Right lobe of liver (tissue), 6 donors: ENCODE measurements at regions not wholly inside any gene's neighbourhood (a gene's known extent, or its start where the extent isn't known, plus 50 kb on each side); places are given as distances from the start of the nearest gene placed in this dataset.

Experiments used
- ATAC-seq, 4 donors: fragments of 200-7000 bp; cut with Tn5 transposase; one replicate each; pipeline ENCODE4 v1.9.1; 2020; ENCODE audit warnings: mild to moderate bottlenecking in 4 of 4, moderate library complexity in 4 of 4
- DNase-seq, 3 donors: peaks; one replicate each; pipeline ENCODE4 v3.0.0-alpha.2; 2020
- H3K27ac ChIP-seq, 3 donors: fragments of 200-600 bp; one replicate each; pipeline ENCODE4 v1.8.0; 2022
- H3K27me3 ChIP-seq, 2 donors: fragments of 200-600 bp; one replicate each; pipeline ENCODE4 v1.8.0; 2022
- H3K36me3 ChIP-seq, 4 donors: fragments of 200-600 bp; sonication (generic) in 1 of 4; one replicate each; pipeline versions ENCODE4 v1.5.1 to v1.8.0; 2017 to 2022; ENCODE audit warnings: control low read depth in 1 of 4
- H3K4me1 ChIP-seq, 4 donors: fragments of 200-600 bp; sonication (generic) in 1 of 4; one replicate each; pipeline versions ENCODE4 v1.5.1 to v1.8.0; 2017 to 2022; ENCODE audit warnings: control low read depth in 1 of 4
- H3K4me3 ChIP-seq, 3 donors: fragments of 200-600 bp; one replicate each; pipeline ENCODE4 v1.8.0; 2022
- H3K9me3 ChIP-seq, 4 donors: fragments of 200-600 bp; sonication (generic) in 1 of 4; one replicate each; pipeline versions ENCODE4 v1.5.1 to v1.8.0; 2017 to 2022; ENCODE audit warnings: control low read depth in 1 of 4
- CTCF ChIP-seq, 4 donors: fragments of 200-600 bp in 3 of 4; fragments of 450-650 bp in 1 of 4; IDR thresholded peaks; one replicate each; pipeline versions ENCODE4 v1.5.1 to v1.8.0; 2016 to 2022; ENCODE audit warnings: antibody characterized with exemption in 4 of 4, mild to moderate bottlenecking in 2 of 4
- POLR2A ChIP-seq: fragments of 450-650 bp; IDR thresholded peaks from one replicate; pipeline ENCODE4 v1.6.1; 2017; ENCODE audit warnings: antibody characterized with exemption, mild to moderate bottlenecking
- WGBS: methylation state at CpG from one replicate; pipeline ENCODE4 v1.1.6; 2018; ENCODE audit warnings: low coverage, low lambda C conversion rate; ENCODE audit not compliant: insufficient coverage; ENCODE audit errors: missing lambda C conversion rate; 5-methylcytosine and 5-hydroxymethylcytosine counted together
- intact Hi-C, 2 donors: fragments of 100-400 bp; cut with DNase I; formaldehyde crosslinking; loops; one replicate each; pipeline versions ENCODE4 v1.11.2 to v1.14.1; 2022
- donor health status: DM: no; HTN: yes; CAD: no.
- donor health status: DM: no; HTN: no; CAD: no.
- donor health status: DM: no; HTN: no; CAD: no.
- donor health status: DM: no; HTN: yes; CAD: no.
- donor health status: DM: no; HTN: yes; CAD: no.

- 47% methylated on average over 8 of the region's 11 CpGs for WGBS
- Histone ChIP-seq H3K27me3 (no peaks in the 10 kb centered on the region), H3K36me3 (no peaks in the 10 kb centered on the region), H3K9me3 (no peaks in the 10 kb centered on the region), H3K4me1 (no peaks in the 10 kb centered on the region), H3K27ac (no peak overlapping the region), H3K4me3 (no peak overlapping the region)
- no peak for ATAC-seq
- intact Hi-C loops = no loop called here
- no peak for DNase-seq
- TF ChIP-seq POLR2A = no peak
- TF ChIP-seq CTCF (IDR thresholded peaks at IDR 0.05) = no peak
Measured at GRCh38 chr2:59413751-59414570, 1139.5 kb downstream of the BCL11A start.

DNA sequence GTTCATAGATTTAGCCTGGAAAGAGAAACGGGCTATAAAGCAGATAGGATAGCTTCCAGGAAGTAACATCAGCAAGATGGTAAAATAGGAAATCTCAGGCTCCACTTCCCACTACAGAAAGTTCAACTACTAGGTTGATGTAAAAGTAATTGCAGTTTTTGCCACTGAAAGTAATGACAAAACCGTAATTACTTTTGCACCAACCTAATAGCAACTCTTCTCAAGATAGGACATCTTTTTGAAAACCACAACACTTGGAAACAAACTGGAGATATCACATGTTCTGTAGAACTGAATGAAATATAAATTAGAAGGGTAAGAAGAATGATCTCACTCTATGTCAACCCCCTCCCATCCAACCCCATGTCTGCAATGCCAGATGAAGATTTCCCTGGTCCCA lies 1154.3 kb downstream of the BCL11A start:
- TF ChIP-seq CTCF (IDR thresholded peaks at IDR 0.05) (no peak), POLR2A (no peak)
- Histone ChIP-seq H3K9me3 (no peaks in the 10 kb centered on the region), H3K27me3 (no peaks in the 10 kb centered on the region), H3K27ac (no peak overlapping the region), H3K4me3 (no peak overlapping the region), H3K4me1 (no peaks in the 10 kb centered on the region), H3K36me3 (no peaks in the 10 kb centered on the region)
- WGBS = 78% methylated on average over 2 of the region's 2 CpGs
- no peak for DNase-seq
- intact Hi-C loops = no loop called here
- ATAC-seq = no peak

DNA sequence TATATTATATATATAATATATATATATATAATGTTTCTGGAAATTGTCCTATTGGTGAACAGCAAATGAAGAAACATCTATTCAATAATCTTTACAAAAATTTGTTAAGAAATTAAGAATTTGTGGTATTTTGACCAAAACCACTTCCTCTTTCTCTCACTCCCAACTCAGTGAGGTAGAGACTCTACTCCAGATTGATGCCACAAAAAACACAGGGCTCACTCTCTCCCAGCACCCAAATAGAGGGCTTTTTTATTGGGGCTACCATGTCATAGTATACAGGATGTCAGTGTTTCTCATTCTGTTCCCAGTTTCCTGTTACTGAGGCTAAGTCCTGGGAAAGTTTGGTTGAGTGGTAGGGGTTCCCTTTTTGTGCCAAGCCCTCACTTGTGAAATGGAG lies 1155.4 kb downstream of the BCL11A start:
- Histone ChIP-seq H3K36me3 (no peaks in the 10 kb centered on the region), H3K9me3 (no peaks in the 10 kb centered on the region), H3K27me3 (no peaks in the 10 kb centered on the region), H3K4me3 (no peak overlapping the region), H3K4me1 (no peaks in the 10 kb centered on the region), H3K27ac (no peak overlapping the region)
- TF ChIP-seq POLR2A = no peak
- no peak for TF ChIP-seq CTCF (IDR thresholded peaks at IDR 0.05)
- intact Hi-C loops = no loop called here
- ATAC-seq = no peak
- no peak for DNase-seq

GRCh38 chr2:59395119-59395518 lies 1154.0 kb upstream of the FANCL start:
- intact Hi-C loops = no loop called here

More at GRCh38 chr2:59395119-59395518, 1154.0 kb upstream of the FANCL start:
- H3K27me3 ChIP-seq = no peaks in the 10 kb centered on the region
- no peaks in the 10 kb centered on the region for H3K9me3 ChIP-seq
- no peaks in the 10 kb centered on the region for H3K36me3 ChIP-seq
- H3K27ac ChIP-seq = no peak overlapping the region
- no peak overlapping the region for H3K4me3 ChIP-seq
- TF ChIP-seq CTCF (IDR thresholded peaks at IDR 0.05) (no peak), POLR2A (no peak)
- 83% methylated on average over 4 of the region's 4 CpGs for WGBS
- no peak for ATAC-seq
- no peak for DNase-seq
- H3K4me1 ChIP-seq = no peaks in the 10 kb centered on the region
